ENCODE measurements at regions not wholly inside any gene's neighbourhood (a gene's known extent, or its start where the extent isn't known, plus 50 kb on each side); places are given as distances from the start of the nearest gene placed in this dataset.

GRCh38 chr1:199297887-199298286, 659.0 kb downstream of the PTPRC start:
- no peak for TF ChIP-seq CTCF (IDR thresholded peaks at IDR 0.05; ENCODE audit: borderline replicate concordance, extremely low read depth, low read length, poor library complexity, severe bottlenecking)
- no peak for TF ChIP-seq EZH2 (IDR thresholded peaks at IDR 0.05; ENCODE audit: borderline replicate concordance, low read depth, low read length, severe bottlenecking)

Data from DND-41 (cell line).